ENCODE measurements at regions not wholly inside any gene's neighbourhood (a gene's known extent, or its start where the extent isn't known, plus 50 kb on each side); places are given as distances from the start of the nearest gene placed in this dataset.

GRCh38 chr22:27439131-27439530 is 362.4 kb downstream of the MN1 start:
- DNase-seq (ENCODE audit: low read depth) (no peak), FAIRE-seq (no peak)
- Histone ChIP-seq H3K4me1 (ENCODE audit: insufficient read depth, low read length) (peaks cover 17% of the 10 kb centered on the region), H4K20me1 (ENCODE audit: insufficient read depth, low read length) (no peaks in the 10 kb centered on the region), H3K27ac (ENCODE audit: low read depth, low read length) (no peak overlapping the region), H3K9me3 (ENCODE audit: insufficient read depth, low read depth, low read length) (no peaks in the 10 kb centered on the region), H3K27me3 (ENCODE audit: insufficient read depth, low read length) (peaks cover 17% of the 10 kb centered on the region), H2AFZ (ENCODE audit: low read depth, low read length) (no peak overlapping the region), H3K4me2 (ENCODE audit: low read length) (peak overlapping the region; percentile 45), H3K79me2 (ENCODE audit: insufficient read depth, low read length) (no peaks in the 10 kb centered on the region), H3K9ac (ENCODE audit: low read length) (no peak overlapping the region), H3K36me3 (ENCODE audit: insufficient read depth, low read length) (no peaks in the 10 kb centered on the region), H3K4me3 (ENCODE audit: insufficient read depth, low read depth, low read length) (no peak overlapping the region)
- TF ChIP-seq CTCF (IDR thresholded peaks at IDR 0.05; ENCODE audit: insufficient read depth, low read depth, low read length) (no peak), EZH2 (IDR thresholded peaks at IDR 0.05; ENCODE audit: insufficient read depth, low read length) (no peak)
- Mint-ChIP-seq H3K27me3 (ENCODE audit: low read depth, unreplicated experiment) (peaks cover 11% of the 10 kb centered on the region), H3K9me3 (ENCODE audit: unreplicated experiment) (no peaks in the 10 kb centered on the region), H3K27ac (ENCODE audit: unreplicated experiment) (no peak overlapping the region), H3K4me1 (ENCODE audit: low read depth, unreplicated experiment) (peaks cover 5% of the 10 kb centered on the region), H3K4me3 (ENCODE audit: unreplicated experiment) (peak overlapping the region; percentile 34), H3K36me3 (ENCODE audit: low read depth, unreplicated experiment) (no peaks in the 10 kb centered on the region)

GRCh38 chr22:27440304-27440865 is 361.2 kb downstream of the MN1 start:
- H3K9me3 ChIP-seq (ENCODE audit: insufficient read depth, low read depth, low read length): no peaks in the 10 kb centered on the region
- Mint-ChIP-seq H3K36me3 (ENCODE audit: low read depth, unreplicated experiment) (no peaks in the 10 kb centered on the region), H3K9me3 (ENCODE audit: unreplicated experiment) (no peaks in the 10 kb centered on the region), H3K27me3 (ENCODE audit: low read depth, unreplicated experiment) (peaks cover 11% of the 10 kb centered on the region), H3K27ac (ENCODE audit: unreplicated experiment) (no peak overlapping the region), H3K4me1 (ENCODE audit: low read depth, unreplicated experiment) (peaks cover 5% of the 10 kb centered on the region), H3K4me3 (ENCODE audit: unreplicated experiment) (no peak overlapping the region)
- H4K20me1 ChIP-seq (ENCODE audit: insufficient read depth, low read length): no peaks in the 10 kb centered on the region
- H3K27me3 ChIP-seq (ENCODE audit: insufficient read depth, low read length): peaks cover 17% of the 10 kb centered on the region
- no peak overlapping the region for H3K4me2 ChIP-seq (ENCODE audit: low read length)
- H2AFZ ChIP-seq (ENCODE audit: low read depth, low read length): no peak overlapping the region
- no peak overlapping the region for H3K9ac ChIP-seq (ENCODE audit: low read length)
- H3K4me3 ChIP-seq (ENCODE audit: insufficient read depth, low read depth, low read length): no peak overlapping the region
- DNase-seq (ENCODE audit: low read depth): no peak
- no peak overlapping the region for H3K27ac ChIP-seq (ENCODE audit: low read depth, low read length)
- TF ChIP-seq EZH2 (IDR thresholded peaks at IDR 0.05; ENCODE audit: insufficient read depth, low read length) (no peak), CTCF (IDR thresholded peaks at IDR 0.05; ENCODE audit: insufficient read depth, low read depth, low read length) (no peak)
- H3K79me2 ChIP-seq (ENCODE audit: insufficient read depth, low read length): no peaks in the 10 kb centered on the region
- no peaks in the 10 kb centered on the region for H3K36me3 ChIP-seq (ENCODE audit: insufficient read depth, low read length)
- no peak for FAIRE-seq
- peaks cover 17% of the 10 kb centered on the region for H3K4me1 ChIP-seq (ENCODE audit: insufficient read depth, low read length)

GRCh38 chr22:27441706-27442475 is 359.7 kb downstream of the MN1 start:
- Histone ChIP-seq H2AFZ (ENCODE audit: low read depth, low read length) (no peak overlapping the region), H3K79me2 (ENCODE audit: insufficient read depth, low read length) (no peaks in the 10 kb centered on the region), H4K20me1 (ENCODE audit: insufficient read depth, low read length) (no peaks in the 10 kb centered on the region), H3K9ac (ENCODE audit: low read length) (no peak overlapping the region), H3K4me3 (ENCODE audit: insufficient read depth, low read depth, low read length) (no peak overlapping the region), H3K9me3 (ENCODE audit: insufficient read depth, low read depth, low read length) (no peaks in the 10 kb centered on the region), H3K27ac (ENCODE audit: low read depth, low read length) (no peak overlapping the region), H3K4me2 (ENCODE audit: low read length) (no peak overlapping the region), H3K27me3 (ENCODE audit: insufficient read depth, low read length) (peaks cover 17% of the 10 kb centered on the region), H3K36me3 (ENCODE audit: insufficient read depth, low read length) (no peaks in the 10 kb centered on the region), H3K4me1 (ENCODE audit: insufficient read depth, low read length) (peaks cover 5% of the 10 kb centered on the region)
- Mint-ChIP-seq H3K4me1 (ENCODE audit: low read depth, unreplicated experiment) (peaks cover 3% of the 10 kb centered on the region), H3K9me3 (ENCODE audit: unreplicated experiment) (no peaks in the 10 kb centered on the region), H3K36me3 (ENCODE audit: low read depth, unreplicated experiment) (no peaks in the 10 kb centered on the region), H3K4me3 (ENCODE audit: unreplicated experiment) (no peak overlapping the region), H3K27ac (ENCODE audit: unreplicated experiment) (no peak overlapping the region), H3K27me3 (ENCODE audit: low read depth, unreplicated experiment) (peaks cover 11% of the 10 kb centered on the region)
- DNase-seq (ENCODE audit: low read depth) (no peak), FAIRE-seq (no peak)
- TF ChIP-seq EZH2 (IDR thresholded peaks at IDR 0.05; ENCODE audit: insufficient read depth, low read length) (no peak), CTCF (IDR thresholded peaks at IDR 0.05; ENCODE audit: insufficient read depth, low read depth, low read length) (no peak)

Measured in astrocyte (in vitro differentiated cells and primary cell).